HEK293 (cell line): ENCODE measurements at regions not wholly inside any gene's neighbourhood (a gene's known extent, or its start where the extent isn't known, plus 50 kb on each side); places are given as distances from the start of the nearest gene placed in this dataset.

Experiments used
- CTCF ChIA-PET: fragments of 350-600 bp; formaldehyde crosslinking; extraction: SDS; loops from one replicate; lab custom pipeline; 2021; ENCODE audit warnings: antibody characterized with exemption; lab: Yijun Ruan, JAX
- POLR2A ChIA-PET: fragments of 300-600 bp; formaldehyde crosslinking; extraction: SDS; loops from one replicate; lab custom pipeline; 2020; ENCODE audit warnings: antibody characterized with exemption, inconsistent platforms; lab: Yijun Ruan, JAX
- H3K27ac ChIP-seq: fragments of 200-500 bp; sonication (Bioruptor generic); 2 replicates; pipeline ENCODE4 v1.5.1; 2014; ENCODE audit warnings: low read depth, low read length, control low read depth, inconsistent platforms; ENCODE audit errors: extremely low read depth
- H3K36me3 ChIP-seq, 2 experiments: fragments of 200-500 bp in 1 of 2; sonication (Bioruptor generic) in 1 of 2; 1 replicate in 1 of 2; 2 replicates in 1 of 2; pipeline ENCODE4 v1.5.1; 2014 to 2017; ENCODE audit warnings: inconsistent platforms in 2 of 2, low read length in 2 of 2; ENCODE audit not compliant: control insufficient read depth in 2 of 2, insufficient read depth in 1 of 2
- H3K4me1 ChIP-seq: fragments of 200-500 bp; sonication (Bioruptor generic); 2 replicates; pipeline ENCODE4 v1.5.1; 2014; ENCODE audit warnings: mild to moderate bottlenecking, low read length, inconsistent platforms; ENCODE audit not compliant: control insufficient read depth, insufficient read depth
- H3K4me3 ChIP-seq: 2 replicates; pipeline ENCODE4 v1.5.1; 2011; ENCODE audit warnings: low read depth, mild to moderate bottlenecking, control low read depth, low read length, moderate library complexity
- H3K9me3 ChIP-seq: fragments of 200-500 bp; sonication (Bioruptor generic); 2 replicates; pipeline ENCODE4 v1.5.1; 2014; ENCODE audit warnings: low read depth, low read length, inconsistent platforms; ENCODE audit not compliant: control insufficient read depth, insufficient read depth
- KLF16 ChIP-seq: fragments of 450-650 bp; formaldehyde crosslinking; IDR thresholded peaks from 2 replicates; pipeline ENCODE4 v1.5.1; 2017; ENCODE audit warnings: missing biosample characterization, missing genetic modification characterization
- KLF17 ChIP-seq: fragments of 450-650 bp; formaldehyde crosslinking; IDR thresholded peaks from 2 replicates; pipeline ENCODE4 v1.5.1; 2016; ENCODE audit warnings: missing biosample characterization, missing genetic modification characterization
- SP3 ChIP-seq: fragments of 450-650 bp; formaldehyde crosslinking; IDR thresholded peaks from 2 replicates; pipeline ENCODE4 v1.5.1; 2016; ENCODE audit warnings: missing biosample characterization, missing genetic modification characterization
- ZBTB26 ChIP-seq: fragments of 450-650 bp; formaldehyde crosslinking; optimal IDR thresholded peaks from 2 replicates; pipeline ENCODE3; 2016; ENCODE audit warnings: missing biosample characterization, mild to moderate bottlenecking, missing genetic modification characterization
- ZEB2 ChIP-seq: fragments of 450-650 bp; formaldehyde crosslinking; IDR thresholded peaks from 2 replicates; pipeline ENCODE4 v1.5.1; 2016; ENCODE audit warnings: missing biosample characterization, missing genetic modification characterization
- ZFHX2 ChIP-seq: fragments of 450-650 bp; formaldehyde crosslinking; conservative IDR thresholded peaks from 2 replicates; pipeline ENCODE4 v1.5.1; 2016; ENCODE audit warnings: missing biosample characterization, missing genetic modification characterization
- ZFP41 ChIP-seq: fragments of 450-650 bp; formaldehyde crosslinking; IDR thresholded peaks from 2 replicates; pipeline ENCODE4 v1.5.1; 2016; ENCODE audit warnings: missing biosample characterization, missing genetic modification characterization, borderline replicate concordance
- ZNF132 ChIP-seq: fragments of 450-650 bp; formaldehyde crosslinking; IDR thresholded peaks from 2 replicates; pipeline ENCODE4 v1.5.1; 2017; ENCODE audit warnings: missing biosample characterization, missing genetic modification characterization, borderline replicate concordance
- ZNF157 ChIP-seq: fragments of 450-650 bp; formaldehyde crosslinking; IDR thresholded peaks from 2 replicates; pipeline ENCODE4 v1.5.1; 2016; ENCODE audit warnings: missing biosample characterization, missing genetic modification characterization
- ZNF214 ChIP-seq: fragments of 450-650 bp; formaldehyde crosslinking; IDR thresholded peaks from 2 replicates; pipeline ENCODE4 v1.5.1; 2017; ENCODE audit warnings: missing biosample characterization, mild to moderate bottlenecking, missing genetic modification characterization, borderline replicate concordance
- ZNF221 ChIP-seq: fragments of 450-650 bp; formaldehyde crosslinking; IDR thresholded peaks from 2 replicates; pipeline ENCODE4 v1.5.1; 2017; ENCODE audit warnings: missing biosample characterization, missing genetic modification characterization, borderline replicate concordance
- ZNF362 ChIP-seq: fragments of 450-650 bp; formaldehyde crosslinking; IDR thresholded peaks from 2 replicates; pipeline ENCODE4 v1.5.1; 2016; ENCODE audit warnings: missing biosample characterization, missing genetic modification characterization
- ZNF449 ChIP-seq: fragments of 450-650 bp; formaldehyde crosslinking; IDR thresholded peaks from 2 replicates; pipeline ENCODE4 v1.5.1; 2017; ENCODE audit warnings: missing biosample characterization, mild to moderate bottlenecking, missing genetic modification characterization, moderate library complexity
- ZNF513 ChIP-seq: fragments of 450-650 bp; IDR thresholded peaks from 2 replicates; pipeline ENCODE4 v1.5.1; 2018; ENCODE audit warnings: missing biosample characterization, missing genetic modification characterization
- ZNF518A ChIP-seq: fragments of 450-650 bp; formaldehyde crosslinking; conservative IDR thresholded peaks from 2 replicates; pipeline ENCODE4 v1.5.1; 2016; ENCODE audit warnings: low read depth, missing biosample characterization, missing genetic modification characterization
- ZNF530 ChIP-seq: fragments of 450-650 bp; formaldehyde crosslinking; IDR thresholded peaks from 2 replicates; pipeline ENCODE4 v1.5.1; 2016; ENCODE audit warnings: low read depth, missing biosample characterization, missing genetic modification characterization
- ZNF558 ChIP-seq: fragments of 450-650 bp; formaldehyde crosslinking; IDR thresholded peaks from 2 replicates; pipeline ENCODE4 v1.5.1; 2016; ENCODE audit warnings: missing biosample characterization, missing genetic modification characterization
- ZNF629 ChIP-seq: fragments of 450-650 bp; formaldehyde crosslinking; IDR thresholded peaks from 2 replicates; pipeline ENCODE4 v1.5.1; 2017; ENCODE audit warnings: missing biosample characterization, missing genetic modification characterization
- ZNF704 ChIP-seq: fragments of 450-650 bp; formaldehyde crosslinking; IDR thresholded peaks from 2 replicates; pipeline ENCODE4 v1.5.1; 2016; ENCODE audit warnings: missing biosample characterization, missing genetic modification characterization
- ZNF843 ChIP-seq: fragments of 450-650 bp; formaldehyde crosslinking; IDR thresholded peaks from 2 replicates; pipeline ENCODE4 v1.5.1; 2016; ENCODE audit warnings: missing biosample characterization, missing genetic modification characterization

GRCh38 chr2:121153516-121153915 is 131.5 kb downstream of the TFCP2L1 start (continued):
- no peak for TF ChIP-seq ZEB2 (tag by site-specific recombination)
- TF ChIP-seq KLF16 (tag by site-specific recombination) = no peak
- no peak for TF ChIP-seq ZNF843
- TF ChIP-seq ZNF157 (tag by site-specific recombination) = no peak
- TF ChIP-seq ZNF449 (tag by site-specific recombination) = no peak
- TF ChIP-seq ZNF362 (tag by site-specific recombination) = no peak
- no peak for TF ChIP-seq ZNF704
- no peak for TF ChIP-seq ZNF221 (tag by site-specific recombination)

GRCh38 chr2:121155502-121156056 is 129.4 kb downstream of the TFCP2L1 start:
- no peaks in the 10 kb centered on the region for H3K9me3 ChIP-seq
- POLR2A ChIA-PET = interaction anchor here (0.5 kb wide), 1 partner anchor 15 kb away, joined by 3 read pairs; no protein-coding TSS in a partner anchor
- CTCF ChIA-PET = interaction anchor here (0.6 to 2.8 kb wide), 2 partner anchors 27 to 61 kb away, joined by 3 to 12 read pairs; no protein-coding TSS in a partner anchor
- no peaks in the 10 kb centered on the region for H3K36me3 ChIP-seq
- TF ChIP-seq ZBTB26 (tag by site-specific recombination) (no peak), ZNF132 (tag by site-specific recombination) (no peak), KLF17 (tag by site-specific recombination) (no peak), ZNF629 (tag by site-specific recombination) (no peak), ZNF513 (tag by site-specific recombination) (no peak), ZNF214 (tag by site-specific recombination) (no peak), ZNF530 (no peak), ZFP41 (no peak), SP3 (no peak), ZFHX2 (tag by site-specific recombination) (no peak), ZNF558 (no peak), ZNF157 (tag by site-specific recombination) (no peak), ZNF518A (tag by site-specific recombination) (no peak)
- no peak overlapping the region for H3K4me3 ChIP-seq
- H3K4me1 ChIP-seq = no peaks in the 10 kb centered on the region
- H3K27ac ChIP-seq = no peak overlapping the region
